Progenitor cell of endocrine pancreas (in vitro differentiated cells): ENCODE measurements at regions not wholly inside any gene's neighbourhood (a gene's known extent, or its start where the extent isn't known, plus 50 kb on each side); places are given as distances from the start of the nearest gene placed in this dataset.

Experiments
- DNase-seq: peaks from one replicate; pipeline ENCODE4 v3.0.0; 2021; ENCODE audit warnings: low spot score; ENCODE audit not compliant: unreplicated experiment
- H3K27ac Mint-ChIP-seq: 2 replicates; pipeline ENCODE4 v1.8.0; 2021; ENCODE audit warnings: mild to moderate bottlenecking, moderate library complexity, mixed read lengths
- H3K27me3 Mint-ChIP-seq: 2 replicates; pipeline ENCODE4 v1.8.0; 2021; ENCODE audit warnings: mixed read lengths
- H3K36me3 Mint-ChIP-seq: 2 replicates; pipeline ENCODE4 v1.8.0; 2022; ENCODE audit warnings: mixed read lengths; ENCODE audit not compliant: insufficient read depth
- H3K4me1 Mint-ChIP-seq: 2 replicates; pipeline ENCODE4 v1.8.0; 2021; ENCODE audit warnings: low read depth, mixed read lengths
- H3K4me3 Mint-ChIP-seq: 2 replicates; pipeline ENCODE4 v1.8.0; 2021; ENCODE audit warnings: low read depth, mild to moderate bottlenecking, moderate library complexity, mixed read lengths
- H3K9me3 Mint-ChIP-seq: 2 replicates; pipeline ENCODE4 v1.8.0; 2021; ENCODE audit warnings: low read depth, mixed read lengths
- CTCF ChIP-seq: fragments of 200-600 bp; sonication (generic); IDR thresholded peaks from one replicate; pipeline ENCODE4 v1.5.0; 2021; ENCODE audit warnings: antibody characterized with exemption, mild to moderate bottlenecking; ENCODE audit not compliant: unreplicated experiment

DNA sequence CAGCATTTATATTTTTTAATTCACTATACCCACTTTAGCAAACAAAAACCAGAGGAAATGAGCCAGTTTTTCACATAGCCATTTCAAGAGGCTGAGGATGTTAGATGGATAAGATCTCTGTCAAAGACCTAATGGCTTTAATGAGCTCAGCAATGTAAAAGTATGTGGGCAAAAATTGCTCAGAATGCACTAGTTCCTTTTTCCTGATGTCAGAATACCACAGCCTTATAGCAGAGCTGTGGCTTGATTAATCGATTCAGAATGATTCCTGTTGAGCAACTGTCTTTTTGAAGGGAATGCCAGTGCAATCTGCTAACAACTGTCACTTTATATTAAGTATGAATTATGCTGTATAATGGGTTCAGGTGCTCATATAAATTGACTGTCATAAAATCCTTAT is 100.6 kb upstream of the HIVEP1 start:
- no peak for TF ChIP-seq CTCF
- Mint-ChIP-seq H3K27me3 (no peaks in the 10 kb centered on the region), H3K4me3 (no peak overlapping the region), H3K9me3 (peaks cover 3% of the 10 kb centered on the region), H3K4me1 (no peaks in the 10 kb centered on the region), H3K27ac (no peak overlapping the region), H3K36me3 (no peaks in the 10 kb centered on the region)
- DNase-seq = no peak

GRCh38 chr6:11909696-11910132 is 102.4 kb upstream of the HIVEP1 start:
- H3K4me3 Mint-ChIP-seq = no peak overlapping the region

DNA sequence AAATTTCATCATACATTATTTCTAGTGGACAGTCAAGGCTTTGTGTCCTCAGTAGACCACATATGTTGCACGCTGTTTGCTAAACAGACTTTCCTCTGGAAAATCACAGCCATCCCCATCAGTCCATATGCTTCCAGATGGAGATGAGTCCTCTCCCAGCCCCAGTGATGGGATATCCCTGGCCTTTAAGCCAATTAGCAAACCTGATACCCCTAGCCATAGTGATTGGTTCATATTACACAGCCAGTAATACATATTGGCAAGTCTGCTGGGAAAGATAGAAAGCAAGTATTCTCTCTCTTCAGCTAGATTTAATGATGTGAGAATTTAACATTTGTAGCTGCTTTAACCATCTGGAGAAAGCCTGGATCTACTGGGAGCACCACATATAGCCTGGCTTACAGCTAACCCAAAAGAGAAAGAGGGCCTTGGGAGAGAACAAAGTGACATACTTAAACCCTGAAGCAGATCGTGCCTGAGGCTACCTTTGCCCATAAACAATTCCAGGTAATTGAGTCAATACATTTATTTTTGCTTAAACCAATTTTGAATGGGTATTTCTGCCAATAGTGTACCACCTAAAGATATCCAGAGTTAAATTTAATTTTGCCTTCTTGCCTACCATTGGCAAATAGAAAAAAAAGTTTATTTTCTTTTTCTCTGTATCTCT is 103.5 kb upstream of the HIVEP1 start:
- Mint-ChIP-seq H3K4me1 (no peaks in the 10 kb centered on the region), H3K4me3 (no peak overlapping the region), H3K36me3 (no peaks in the 10 kb centered on the region), H3K9me3 (peaks cover 3% of the 10 kb centered on the region), H3K27ac (no peak overlapping the region), H3K27me3 (no peaks in the 10 kb centered on the region)
- TF ChIP-seq CTCF = no peak
- no peak for DNase-seq

More at GRCh38 chr6:11909696-11910132, 102.4 kb upstream of the HIVEP1 start:
- H3K27ac Mint-ChIP-seq = no peak overlapping the region
- H3K36me3 Mint-ChIP-seq = no peaks in the 10 kb centered on the region
- H3K4me1 Mint-ChIP-seq = no peaks in the 10 kb centered on the region
- TF ChIP-seq CTCF = no peak
- no peaks in the 10 kb centered on the region for H3K27me3 Mint-ChIP-seq
- DNase-seq = no peak
- peaks cover 3% of the 10 kb centered on the region for H3K9me3 Mint-ChIP-seq

GRCh38 chr6:11903645-11904044 is 108.5 kb upstream of the HIVEP1 start:
- Mint-ChIP-seq H3K4me1 (peaks cover 2% of the 10 kb centered on the region), H3K27ac (no peak overlapping the region), H3K9me3 (peaks cover 8% of the 10 kb centered on the region), H3K27me3 (peaks cover 2% of the 10 kb centered on the region), H3K36me3 (peaks cover 2% of the 10 kb centered on the region), H3K4me3 (no peak overlapping the region)
- no peak for DNase-seq
- TF ChIP-seq CTCF = no peak

DNA sequence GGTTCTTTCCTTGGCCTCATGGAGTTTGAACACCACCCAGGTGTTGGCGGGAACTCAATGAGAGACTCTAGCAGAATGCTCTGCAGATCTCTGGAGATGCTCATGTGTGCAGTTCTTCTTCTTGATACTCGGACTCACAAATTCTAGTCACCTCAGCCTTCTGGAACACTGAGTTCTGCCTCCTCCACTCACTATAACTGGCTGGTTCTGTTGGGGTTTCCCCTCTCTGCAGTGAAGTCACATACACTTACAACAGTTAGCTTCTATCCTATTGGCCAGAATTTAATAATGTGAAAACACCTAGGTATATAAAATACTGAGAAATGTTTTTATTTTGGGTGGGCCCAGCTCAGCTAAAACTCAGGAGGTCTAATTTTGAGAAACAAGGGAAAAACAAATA is 109.6 kb upstream of the HIVEP1 start:
- no peak for TF ChIP-seq CTCF
- peaks cover 8% of the 10 kb centered on the region for H3K9me3 Mint-ChIP-seq
- peaks cover 2% of the 10 kb centered on the region for H3K4me1 Mint-ChIP-seq

More for the DNA sequence above, 109.6 kb upstream of the HIVEP1 start:
- no peak for DNase-seq
- no peak overlapping the region for H3K4me3 Mint-ChIP-seq
- H3K36me3 Mint-ChIP-seq = peaks cover 2% of the 10 kb centered on the region
- H3K27ac Mint-ChIP-seq = no peak overlapping the region
- peaks cover 2% of the 10 kb centered on the region for H3K27me3 Mint-ChIP-seq
